ENCODE measurements at regions not wholly inside any gene's neighbourhood (a gene's known extent, or its start where the extent isn't known, plus 50 kb on each side); places are given as distances from the start of the nearest gene placed in this dataset.

- H3K9ac ChIP-seq = no peak overlapping the region
- H3K4me1 ChIP-seq (ENCODE audit: low read depth, poor library complexity, severe bottlenecking) = no peaks in the 10 kb centered on the region
- H3K4me3 ChIP-seq (IDR thresholded peaks at IDR 0.05; ENCODE audit: insufficient read depth, low read depth, low read length) = no peak overlapping the region
- H2AFZ ChIP-seq (ENCODE audit: low read depth) = no peak overlapping the region
- no peaks in the 10 kb centered on the region for H3K27me3 ChIP-seq (ENCODE audit: insufficient read depth, low read depth)
- no peaks in the 10 kb centered on the region for H3K36me3 ChIP-seq (ENCODE audit: insufficient read depth)
- TF ChIP-seq CTCF (conservative IDR thresholded peaks at IDR 0.05; ENCODE audit: low read depth, low read length) = no peak
- H3K4me2 ChIP-seq = no peak overlapping the region
- H3K27ac ChIP-seq = no peak overlapping the region
- H4K20me1 ChIP-seq (ENCODE audit: insufficient read depth) = no peaks in the 10 kb centered on the region
- H3K79me2 ChIP-seq (ENCODE audit: insufficient read depth, low read depth) = no peaks in the 10 kb centered on the region
These were observed 95.5 kb upstream of the NXT1 start for GRCh38 chr20:23255106-23255505.

- no peak for TF ChIP-seq CTCF (conservative IDR thresholded peaks at IDR 0.05; ENCODE audit: low read depth, low read length)
- Histone ChIP-seq H3K27ac (no peak overlapping the region), H3K4me2 (no peak overlapping the region)
These were observed 96.1 kb upstream of the NXT1 start for GRCh38 chr20:23254505-23254904.

GRCh38 chr20:23254034-23254433 lies 96.6 kb upstream of the NXT1 start:
- Histone ChIP-seq H3K9ac (no peak overlapping the region), H3K36me3 (ENCODE audit: insufficient read depth) (no peaks in the 10 kb centered on the region), H3K4me1 (ENCODE audit: low read depth, poor library complexity, severe bottlenecking) (no peaks in the 10 kb centered on the region), H3K4me2 (no peak overlapping the region), H4K20me1 (ENCODE audit: insufficient read depth) (no peaks in the 10 kb centered on the region), H2AFZ (ENCODE audit: low read depth) (no peak overlapping the region), H3K79me2 (ENCODE audit: insufficient read depth, low read depth) (no peaks in the 10 kb centered on the region), H3K27me3 (ENCODE audit: insufficient read depth, low read depth) (no peaks in the 10 kb centered on the region), H3K27ac (no peak overlapping the region), H3K4me3 (IDR thresholded peaks at IDR 0.05; ENCODE audit: insufficient read depth, low read depth, low read length) (no peak overlapping the region)
- TF ChIP-seq CTCF (conservative IDR thresholded peaks at IDR 0.05; ENCODE audit: low read depth, low read length) = no peak

More at GRCh38 chr20:23254505-23254904, 96.1 kb upstream of the NXT1 start:
- H3K4me3 ChIP-seq (IDR thresholded peaks at IDR 0.05; ENCODE audit: insufficient read depth, low read depth, low read length) = no peak overlapping the region
- no peaks in the 10 kb centered on the region for H4K20me1 ChIP-seq (ENCODE audit: insufficient read depth)
- no peaks in the 10 kb centered on the region for H3K36me3 ChIP-seq (ENCODE audit: insufficient read depth)
- H3K79me2 ChIP-seq (ENCODE audit: insufficient read depth, low read depth) = no peaks in the 10 kb centered on the region
- H3K27me3 ChIP-seq (ENCODE audit: insufficient read depth, low read depth) = no peaks in the 10 kb centered on the region
- no peaks in the 10 kb centered on the region for H3K4me1 ChIP-seq (ENCODE audit: low read depth, poor library complexity, severe bottlenecking)
- no peak overlapping the region for H2AFZ ChIP-seq (ENCODE audit: low read depth)
- H3K9ac ChIP-seq = no peak overlapping the region

- no peak overlapping the region for H3K27ac ChIP-seq
- H3K9ac ChIP-seq = no peak overlapping the region
- no peak overlapping the region for H3K4me3 ChIP-seq (IDR thresholded peaks at IDR 0.05; ENCODE audit: insufficient read depth, low read depth, low read length)
- no peaks in the 10 kb centered on the region for H3K36me3 ChIP-seq (ENCODE audit: insufficient read depth)
- no peaks in the 10 kb centered on the region for H3K79me2 ChIP-seq (ENCODE audit: insufficient read depth, low read depth)
- H3K4me2 ChIP-seq = no peak overlapping the region
- no peak for TF ChIP-seq CTCF (conservative IDR thresholded peaks at IDR 0.05; ENCODE audit: low read depth, low read length)
- H4K20me1 ChIP-seq (ENCODE audit: insufficient read depth) = no peaks in the 10 kb centered on the region
- no peaks in the 10 kb centered on the region for H3K27me3 ChIP-seq (ENCODE audit: insufficient read depth, low read depth)
- H3K4me1 ChIP-seq (ENCODE audit: low read depth, poor library complexity, severe bottlenecking) = no peaks in the 10 kb centered on the region
- no peak overlapping the region for H2AFZ ChIP-seq (ENCODE audit: low read depth)
These were observed 97.1 kb upstream of the NXT1 start for GRCh38 chr20:23253524-23253923.

Measured in KMS-11 (cell line).